ENCODE measurements at regions not wholly inside any gene's neighbourhood (a gene's known extent, or its start where the extent isn't known, plus 50 kb on each side); places are given as distances from the start of the nearest gene placed in this dataset.

GRCh38 chr11:97460091-97460490 is 1070.3 kb downstream of the JRKL start:
- POLR2A ChIA-PET (ENCODE audit: unreplicated experiment) = no interaction called here
- intact Hi-C loops (cut with micrococcal nuclease; ENCODE audit: unreplicated experiment) = no loop called here
- no peak overlapping the region for H3K4me2 ChIP-seq
- CTCF ChIA-PET = no interaction called here
- no peak overlapping the region for H2AFZ ChIP-seq
- H3K9me2 ChIP-seq (ENCODE audit: insufficient read depth) = no peaks in the 10 kb centered on the region
- H3K4me3 ChIP-seq = no peak overlapping the region
- H3K4me1 ChIP-seq (replicated peaks; ENCODE audit: insufficient read depth) = no peaks in the 10 kb centered on the region
- no peaks in the 10 kb centered on the region for H3K27me3 ChIP-seq (ENCODE audit: insufficient read depth, low read depth)
- H3K27ac ChIP-seq = no peak overlapping the region
- no peaks in the 10 kb centered on the region for H3K79me2 ChIP-seq (ENCODE audit: low read depth)
- BruUV-seq (replicated peaks) = no TSS peak
- no peaks in the 10 kb centered on the region for H3K36me3 ChIP-seq (ENCODE audit: low read depth)
- no peaks in the 10 kb centered on the region for H3K9me3 ChIP-seq (ENCODE audit: insufficient read depth, low read depth)
- no peaks in the 10 kb centered on the region for H4K20me1 ChIP-seq (ENCODE audit: insufficient read depth)
- no peak for DNase-seq
- no peaks in the 10 kb centered on the region for H3F3A ChIP-seq (ENCODE audit: insufficient read depth, low read depth)
- no peak for TF ChIP-seq EZH2 (IDR thresholded peaks at IDR 0.05; ENCODE audit: low read depth)
- TF ChIP-seq CTCF (conservative IDR thresholded peaks at IDR 0.05) = no peak

GRCh38 chr11:97461044-97461880 is 1071.4 kb downstream of the JRKL start:
- Histone ChIP-seq H3K27me3 (ENCODE audit: insufficient read depth, low read depth) (no peaks in the 10 kb centered on the region), H3K27ac (no peak overlapping the region), H3K9me3 (ENCODE audit: insufficient read depth, low read depth) (no peaks in the 10 kb centered on the region), H4K20me1 (ENCODE audit: insufficient read depth) (no peaks in the 10 kb centered on the region), H3K36me3 (ENCODE audit: low read depth) (no peaks in the 10 kb centered on the region), H3K4me3 (no peak overlapping the region), H3K4me2 (no peak overlapping the region), H3K79me2 (ENCODE audit: low read depth) (no peaks in the 10 kb centered on the region), H3K4me1 (replicated peaks; ENCODE audit: insufficient read depth) (no peaks in the 10 kb centered on the region), H2AFZ (no peak overlapping the region), H3F3A (ENCODE audit: insufficient read depth, low read depth) (no peaks in the 10 kb centered on the region), H3K9me2 (ENCODE audit: insufficient read depth) (no peaks in the 10 kb centered on the region)
- BruUV-seq (replicated peaks) = no TSS peak
- no peak for DNase-seq
- intact Hi-C loops (cut with micrococcal nuclease; ENCODE audit: unreplicated experiment) = no loop called here
- POLR2A ChIA-PET (ENCODE audit: unreplicated experiment) = no interaction called here
- TF ChIP-seq CTCF (conservative IDR thresholded peaks at IDR 0.05) = no peak
- TF ChIP-seq EZH2 (IDR thresholded peaks at IDR 0.05; ENCODE audit: low read depth) = no peak
- CTCF ChIA-PET = no interaction called here

GRCh38 chr11:97461934-97462333 is 1072.1 kb downstream of the JRKL start:
- no peak for TF ChIP-seq EZH2 (IDR thresholded peaks at IDR 0.05; ENCODE audit: low read depth)
- no peak for TF ChIP-seq CTCF (conservative IDR thresholded peaks at IDR 0.05)
- ChIA-PET CTCF (no interaction called here), POLR2A (ENCODE audit: unreplicated experiment) (no interaction called here)
- H3K4me2 ChIP-seq = no peak overlapping the region
- H3K27ac ChIP-seq = no peak overlapping the region
- H3K9me2 ChIP-seq (ENCODE audit: insufficient read depth) = no peaks in the 10 kb centered on the region
- H3K4me3 ChIP-seq = no peak overlapping the region
- no peaks in the 10 kb centered on the region for H3K79me2 ChIP-seq (ENCODE audit: low read depth)
- H3K36me3 ChIP-seq (ENCODE audit: low read depth) = no peaks in the 10 kb centered on the region
- H2AFZ ChIP-seq = no peak overlapping the region
- no TSS peak for BruUV-seq (replicated peaks)
- H3K27me3 ChIP-seq (ENCODE audit: insufficient read depth, low read depth) = no peaks in the 10 kb centered on the region
- DNase-seq = no peak
- H4K20me1 ChIP-seq (ENCODE audit: insufficient read depth) = no peaks in the 10 kb centered on the region
- intact Hi-C loops (cut with micrococcal nuclease; ENCODE audit: unreplicated experiment) = no loop called here
- no peaks in the 10 kb centered on the region for H3F3A ChIP-seq (ENCODE audit: insufficient read depth, low read depth)
- H3K9me3 ChIP-seq (ENCODE audit: insufficient read depth, low read depth) = no peaks in the 10 kb centered on the region
- no peaks in the 10 kb centered on the region for H3K4me1 ChIP-seq (replicated peaks; ENCODE audit: insufficient read depth)

Measured in PC-9 (cell line).